Lower leg skin (tissue), 4 donors: ENCODE measurements at regions not wholly inside any gene's neighbourhood (a gene's known extent, or its start where the extent isn't known, plus 50 kb on each side); places are given as distances from the start of the nearest gene placed in this dataset.

Experiments
- DNase-seq, 2 donors: peaks; one replicate each; pipeline ENCODE4 v3.0.0-alpha.2; 2019; ENCODE audit warnings: low spot score in 2 of 2
- H3K4me3 ChIP-seq: fragments of 200-600 bp; sonication (generic); 2 replicates; pipeline ENCODE4 v1.5.1; 2017; ENCODE audit warnings: mild to moderate bottlenecking, low read depth; ENCODE audit not compliant: poor library complexity, severe bottlenecking
- CTCF ChIP-seq, 3 donors: fragments of 450-650 bp; IDR thresholded peaks; one replicate each; pipeline ENCODE4 v1.5.1; 2016; ENCODE audit warnings: antibody characterized with exemption in 3 of 3, mild to moderate bottlenecking in 3 of 3, moderate library complexity in 2 of 3
- POLR2A ChIP-seq, 2 donors: fragments of 450-650 bp; IDR thresholded peaks; one replicate each; pipeline ENCODE4 v1.6.1; 2016 to 2017; ENCODE audit warnings: antibody characterized with exemption in 2 of 2, mild to moderate bottlenecking in 1 of 2, moderate library complexity in 1 of 2
- WGBS, 2 donors: methylation state at CpG; one replicate each; pipeline ENCODE4 v1.1.5; 2018; 5-methylcytosine and 5-hydroxymethylcytosine counted together
- intact Hi-C: fragments of 100-400 bp; cut with DNase I; formaldehyde crosslinking; loops from one replicate; pipeline ENCODE4 v1.15.0; 2023; ENCODE audit warnings: low total_unique reads

- DNase-seq = no peak
- intact Hi-C loops = no loop called here
- H3K4me3 ChIP-seq = no peak overlapping the region
- TF ChIP-seq CTCF (IDR thresholded peaks at IDR 0.05) (no peak), POLR2A (IDR thresholded peaks at IDR 0.05) (no peak)
- 81 to 88% methylated on average over 3 of the region's 3 CpGs for WGBS, 2 donors
These were observed 64.2 kb upstream of the IL6 start for GRCh38 chr7:22662556-22663356.

GRCh38 chr7:22662036-22662435 lies 65.0 kb upstream of the IL6 start:
- DNase-seq = no peak
- TF ChIP-seq CTCF (IDR thresholded peaks at IDR 0.05) = no peak
- TF ChIP-seq POLR2A (IDR thresholded peaks at IDR 0.05) = no peak

GRCh38 chr7:22660732-22661131 lies 66.3 kb upstream of the IL6 start:
- no peak for DNase-seq
- intact Hi-C loops = no loop called here
- H3K4me3 ChIP-seq = no peak overlapping the region
- TF ChIP-seq CTCF (IDR thresholded peaks at IDR 0.05) (no peak), POLR2A (IDR thresholded peaks at IDR 0.05) (no peak)
- 77 to 79% methylated on average over 3 of the region's 3 CpGs for WGBS, 2 donors

More at GRCh38 chr7:22662036-22662435, 65.0 kb upstream of the IL6 start:
- intact Hi-C loops = no loop called here
- H3K4me3 ChIP-seq = no peak overlapping the region

- WGBS, 2 donors = 82 to 86% methylated on average over 1 of the region's 1 CpG
- no peak for DNase-seq
- intact Hi-C loops = no loop called here
- no peak overlapping the region for H3K4me3 ChIP-seq
- TF ChIP-seq CTCF (IDR thresholded peaks at IDR 0.05) (no peak), POLR2A (IDR thresholded peaks at IDR 0.05) (no peak)
These were observed 66.7 kb upstream of the IL6 start for GRCh38 chr7:22660293-22660692.

- WGBS, 2 donors = 67 to 70% methylated on average over 6 of the region's 6 CpGs
These were observed 67.3 kb upstream of the IL6 start for GRCh38 chr7:22659741-22660140.

More at GRCh38 chr7:22659741-22660140, 67.3 kb upstream of the IL6 start:
- intact Hi-C loops = no loop called here
- TF ChIP-seq CTCF (IDR thresholded peaks at IDR 0.05) = no peak
- no peak for TF ChIP-seq POLR2A (IDR thresholded peaks at IDR 0.05)
- no peak for DNase-seq
- no peak overlapping the region for H3K4me3 ChIP-seq
